Stimulated activated CD4-positive, alpha-beta T cell treated with anti-CD3 and anti-CD28 coated beads, Interleukin-12 subunit alpha, Interleukin-12 subunit beta, amount 100 ng/mL, for 48 hours (primary cell): ENCODE measurements at regions not wholly inside any gene's neighbourhood (a gene's known extent, or its start where the extent isn't known, plus 50 kb on each side); places are given as distances from the start of the nearest gene placed in this dataset.

Experiments used
- DNase-seq, 3 donors: peaks; one replicate each; pipeline ENCODE4 v3.0.0-alpha.2; 2020; ENCODE audit warnings: low read depth in 2 of 3, low spot score in 1 of 3

DNA sequence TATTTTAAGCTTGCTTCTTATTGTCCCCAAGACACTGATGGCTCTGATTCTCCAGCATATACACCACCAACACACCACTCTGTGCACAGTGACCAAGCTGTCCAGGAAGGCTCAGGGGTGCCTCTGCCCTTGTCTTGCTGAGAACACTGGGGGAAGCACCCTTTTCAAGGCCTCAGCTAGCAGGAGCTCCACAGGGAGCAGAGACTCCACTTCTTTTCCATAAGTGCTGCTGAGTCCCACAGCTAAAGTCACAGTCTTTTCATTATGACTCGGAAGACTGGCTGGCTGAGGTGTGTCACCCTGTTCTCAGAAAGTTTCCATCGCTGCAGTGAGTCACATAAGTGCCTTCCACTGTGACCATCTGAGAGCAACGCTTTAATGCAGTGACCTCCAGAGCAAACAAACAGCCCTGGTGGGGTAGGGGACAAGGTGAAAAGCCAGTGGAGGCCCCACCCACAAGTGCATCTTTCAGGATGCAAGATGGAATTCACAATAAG is 226.9 kb upstream of the CHRNA7 start:
- DNase-seq: no peak

DNA sequence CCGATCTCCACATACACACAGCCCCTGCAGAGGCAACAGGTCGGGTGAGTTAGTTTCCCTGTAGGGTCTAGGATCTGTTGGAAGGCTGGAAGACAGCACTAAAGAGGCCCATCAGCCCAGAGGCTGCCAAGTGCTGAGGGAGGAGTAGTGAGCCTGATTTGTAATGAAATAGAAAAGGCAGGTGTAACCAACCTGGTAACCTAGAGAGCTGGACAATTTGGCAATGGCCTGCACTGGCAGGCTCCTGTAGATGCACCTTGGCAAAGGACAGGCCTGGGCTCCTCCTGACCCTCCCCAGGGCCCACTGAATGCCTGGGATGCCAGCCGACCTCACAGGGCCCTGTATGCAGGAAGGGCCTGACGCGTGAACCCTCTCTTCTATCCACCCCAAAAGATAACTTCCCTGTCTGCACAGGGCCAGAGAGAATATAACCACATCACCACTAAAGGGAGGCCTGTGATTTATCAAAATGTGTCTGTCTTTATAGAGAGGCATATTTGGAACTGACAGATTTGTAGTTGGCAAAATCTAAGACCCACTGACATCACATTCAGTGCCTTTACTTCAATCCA is 225.1 kb upstream of the CHRNA7 start:
- DNase-seq: no peak

DNA sequence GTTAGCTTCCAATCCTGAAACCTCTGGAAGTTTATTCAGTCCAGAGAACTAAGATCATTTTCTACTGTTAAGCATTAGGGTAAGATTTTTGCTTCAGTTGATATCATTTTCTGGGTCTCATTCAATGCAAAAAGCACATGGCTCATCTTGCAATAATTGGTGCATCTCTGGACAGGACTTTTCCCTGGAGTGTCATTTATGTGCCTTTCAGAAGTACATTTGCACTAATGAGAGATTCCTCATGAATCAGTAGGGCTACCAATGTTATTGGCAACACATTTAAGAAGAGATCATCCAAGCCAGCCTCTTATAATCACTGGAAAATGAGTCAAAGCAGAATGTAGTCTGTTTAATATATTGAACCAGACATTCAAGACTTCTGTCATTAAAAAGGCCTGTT is 224.2 kb upstream of the CHRNA7 start:
- no peak for DNase-seq

DNA sequence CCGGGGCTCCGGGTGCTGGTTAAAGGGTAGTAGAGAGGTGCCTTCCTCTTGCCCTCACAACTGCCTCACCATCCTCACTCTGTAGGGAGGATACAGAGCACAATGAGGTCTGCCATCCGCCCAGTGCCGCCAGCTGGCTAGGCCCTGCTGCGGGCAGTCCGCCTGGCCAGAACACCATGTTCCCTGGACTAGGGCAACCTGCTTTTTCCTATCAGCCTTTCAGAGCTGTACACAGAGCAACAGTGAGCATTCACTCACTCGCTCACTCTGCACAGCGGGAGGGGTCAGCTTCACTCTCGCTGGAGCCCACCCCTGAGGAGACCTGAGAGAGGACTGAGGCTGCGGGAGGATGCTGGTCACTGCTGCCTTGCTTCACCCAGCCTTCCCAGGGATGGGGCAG is 218.7 kb upstream of the CHRNA7 start:
- DNase-seq: no peak

DNA sequence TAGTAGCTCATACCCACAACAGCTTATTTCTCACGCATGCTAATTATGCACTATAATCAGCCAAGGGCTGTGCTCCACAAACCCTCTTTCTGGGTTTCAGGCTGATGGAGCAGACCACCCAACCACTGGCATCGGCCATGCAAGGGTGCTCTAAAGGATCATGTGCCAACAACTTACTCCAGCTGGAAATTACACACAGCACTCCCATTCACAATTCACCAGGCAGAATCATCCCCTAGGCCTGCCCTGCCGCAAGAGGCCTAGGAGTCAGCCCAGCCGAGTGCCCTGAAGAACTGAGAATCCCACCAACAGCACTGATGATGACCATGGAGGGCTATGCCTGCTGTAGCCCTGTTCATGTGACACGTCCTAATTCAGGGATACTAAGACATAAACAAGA is 216.2 kb upstream of the CHRNA7 start:
- no peak for DNase-seq

DNA sequence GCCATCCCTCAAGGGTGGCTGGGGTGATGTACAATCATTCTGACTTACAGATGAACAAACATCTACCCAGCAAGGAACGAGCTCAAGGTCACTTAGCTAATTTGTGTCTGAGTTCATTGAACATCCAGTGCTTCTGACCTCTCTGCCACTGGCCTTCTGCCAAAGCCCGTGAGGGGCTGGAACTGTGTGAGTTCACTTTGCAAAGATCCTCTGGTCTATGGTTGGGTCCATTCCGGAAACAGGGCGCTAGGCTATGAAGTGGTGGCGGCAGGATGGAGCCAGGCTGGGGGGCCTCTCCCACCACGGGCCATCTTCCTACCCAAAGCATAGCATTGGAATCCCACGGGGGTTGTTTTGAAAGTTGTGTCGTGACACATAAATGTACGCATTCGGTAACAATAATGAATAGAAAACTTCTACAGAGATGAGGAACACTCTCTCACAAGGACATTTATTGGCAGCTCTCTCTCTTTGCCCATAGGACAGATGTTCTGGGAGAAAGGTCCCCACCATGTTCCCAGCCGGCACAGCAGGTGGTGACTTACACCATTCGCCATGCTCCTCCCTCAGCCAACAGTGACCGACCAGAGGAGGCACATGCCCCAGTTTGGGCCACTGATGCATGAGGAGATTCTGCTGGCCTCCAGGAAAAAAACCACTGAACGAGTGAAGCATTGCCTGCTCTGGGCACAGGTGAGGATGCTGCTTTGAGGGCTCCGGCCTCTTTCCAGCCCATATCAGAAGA is 214.7 kb upstream of the CHRNA7 start:
- DNase-seq: no peak

DNA sequence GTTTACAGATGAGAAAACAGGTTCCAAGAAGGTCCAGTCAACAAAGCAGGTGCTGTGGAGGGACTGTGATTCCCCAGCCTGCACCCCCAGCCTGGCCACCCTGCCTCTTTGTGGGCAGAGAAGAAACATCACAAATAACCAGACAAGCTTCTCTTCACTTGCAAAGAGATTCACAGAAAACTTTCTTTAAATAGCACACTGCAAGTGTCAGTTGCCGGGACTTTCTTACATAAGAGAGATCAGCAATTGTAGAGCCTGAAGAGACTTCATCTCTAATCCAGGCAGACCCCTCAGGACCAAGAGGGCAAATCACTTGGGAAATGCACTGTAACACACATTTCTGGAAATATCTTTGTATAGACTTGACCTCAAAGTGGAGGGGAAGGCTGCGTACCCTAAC is 207.9 kb upstream of the CHRNA7 start:
- no peak for DNase-seq

DNA sequence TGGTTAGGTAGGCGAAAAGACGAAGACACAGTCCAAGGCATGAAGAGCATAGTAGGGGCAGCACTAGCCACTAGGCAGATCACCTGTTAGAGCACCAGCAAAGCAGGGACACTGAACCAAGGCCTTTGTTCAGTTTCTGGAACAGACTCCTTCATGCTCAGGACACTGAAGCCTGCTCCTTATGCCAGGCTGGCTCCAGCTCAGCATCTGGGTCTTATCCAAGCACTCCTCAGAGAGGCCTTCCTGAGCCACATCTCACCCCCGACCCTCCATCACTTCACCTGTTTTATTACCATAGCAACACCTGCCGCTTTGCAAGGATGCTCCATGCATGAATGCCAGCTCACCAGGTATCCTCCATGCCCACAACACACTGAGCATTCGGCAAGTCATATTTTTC is 206.3 kb upstream of the CHRNA7 start:
- no peak for DNase-seq

DNA sequence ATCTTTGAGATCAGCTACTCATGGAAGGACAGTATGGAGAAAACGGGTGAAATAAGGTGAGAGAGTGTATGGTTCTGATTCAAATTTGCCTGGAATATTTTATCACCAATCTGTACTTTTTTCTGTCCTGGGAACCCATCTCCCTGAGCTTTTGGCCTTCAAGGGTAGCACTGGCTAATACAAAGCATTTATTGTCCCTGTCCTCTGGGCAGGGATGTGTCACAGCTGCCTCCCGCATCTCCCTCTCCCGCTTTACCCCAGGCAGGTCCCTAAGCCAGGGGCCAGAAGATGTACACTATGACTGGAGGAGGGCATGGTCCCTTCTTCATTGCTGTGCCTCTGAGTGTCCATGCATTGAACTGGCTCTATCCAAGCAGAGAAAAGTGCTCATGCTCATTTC is 201.7 kb upstream of the CHRNA7 start:
- no peak for DNase-seq

DNA sequence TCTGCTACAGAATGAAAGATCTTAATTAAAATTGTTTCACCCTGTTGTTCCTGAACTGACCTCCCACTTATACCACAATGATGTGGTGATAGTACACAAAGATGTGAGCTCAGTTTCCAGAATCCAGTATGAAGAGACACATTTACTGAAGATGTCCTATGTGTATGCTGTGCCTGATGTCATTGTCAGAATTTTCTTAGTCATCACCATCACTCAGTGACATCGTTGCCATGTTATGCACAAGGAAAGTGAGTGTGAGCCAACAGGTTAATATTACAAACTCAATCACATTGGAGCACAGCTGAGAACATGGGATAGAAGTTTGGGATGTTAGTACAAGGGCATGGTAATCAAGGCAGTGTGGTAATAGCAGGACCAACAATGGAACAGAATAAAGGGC is 199.7 kb upstream of the CHRNA7 start:
- no peak for DNase-seq

DNA sequence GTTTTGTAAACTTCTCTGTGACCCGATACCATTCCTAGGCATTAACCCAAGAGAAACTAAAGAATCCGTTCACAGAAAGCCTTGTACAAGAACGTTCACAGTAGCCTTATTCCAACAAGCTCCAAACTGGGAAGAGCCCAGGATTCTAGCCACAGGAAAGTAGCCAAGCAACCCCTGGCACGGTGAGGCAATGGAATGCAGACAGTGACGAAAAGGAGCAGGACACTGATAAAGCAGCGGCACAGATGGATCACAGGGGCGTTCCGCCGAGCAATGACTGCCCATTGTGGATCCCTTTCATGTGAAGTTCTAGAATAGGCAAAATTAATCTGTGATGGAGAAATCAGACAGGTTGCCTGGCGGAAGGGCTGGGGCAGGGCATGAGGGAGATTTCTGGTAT is 198.7 kb upstream of the CHRNA7 start:
- no peak for DNase-seq

DNA sequence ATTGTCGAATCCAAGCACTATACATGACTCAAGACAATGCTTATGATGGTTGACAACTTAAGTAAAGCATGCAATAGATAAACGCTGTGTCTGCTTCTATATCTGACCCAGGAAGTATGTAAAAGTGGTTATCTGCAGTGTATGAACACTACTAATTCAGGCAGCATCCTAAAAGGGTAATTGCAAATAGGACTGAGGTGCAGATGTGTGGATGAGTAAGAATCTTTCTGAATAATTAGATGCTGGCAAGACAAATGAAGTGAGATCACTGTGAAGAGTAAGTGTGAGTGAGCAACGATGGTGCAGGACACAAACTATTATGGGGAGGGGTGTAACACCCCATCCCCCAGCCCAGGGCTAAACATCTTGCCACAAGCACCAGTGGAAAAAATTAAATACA is 195.7 kb upstream of the CHRNA7 start:
- DNase-seq: no peak

DNA sequence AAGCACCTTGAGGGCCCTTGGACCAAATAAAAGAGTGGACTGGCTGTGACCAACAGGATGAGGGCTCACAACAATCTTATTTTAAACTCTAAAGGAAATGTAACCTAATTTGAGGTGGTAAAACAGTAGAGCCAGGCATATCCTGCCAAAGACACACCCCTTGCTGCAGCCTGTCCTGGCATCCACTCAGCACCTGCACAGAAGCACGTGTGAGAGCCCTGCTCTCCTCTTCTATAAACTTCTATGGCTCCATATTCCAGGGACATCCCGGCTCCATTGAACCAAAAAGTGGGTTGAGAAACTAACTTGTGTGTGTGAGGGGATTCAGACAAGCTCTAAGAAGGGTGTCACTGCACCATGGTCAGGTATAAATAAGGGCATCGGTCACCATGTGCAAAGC is 190.9 kb upstream of the CHRNA7 start:
- DNase-seq: no peak

DNA sequence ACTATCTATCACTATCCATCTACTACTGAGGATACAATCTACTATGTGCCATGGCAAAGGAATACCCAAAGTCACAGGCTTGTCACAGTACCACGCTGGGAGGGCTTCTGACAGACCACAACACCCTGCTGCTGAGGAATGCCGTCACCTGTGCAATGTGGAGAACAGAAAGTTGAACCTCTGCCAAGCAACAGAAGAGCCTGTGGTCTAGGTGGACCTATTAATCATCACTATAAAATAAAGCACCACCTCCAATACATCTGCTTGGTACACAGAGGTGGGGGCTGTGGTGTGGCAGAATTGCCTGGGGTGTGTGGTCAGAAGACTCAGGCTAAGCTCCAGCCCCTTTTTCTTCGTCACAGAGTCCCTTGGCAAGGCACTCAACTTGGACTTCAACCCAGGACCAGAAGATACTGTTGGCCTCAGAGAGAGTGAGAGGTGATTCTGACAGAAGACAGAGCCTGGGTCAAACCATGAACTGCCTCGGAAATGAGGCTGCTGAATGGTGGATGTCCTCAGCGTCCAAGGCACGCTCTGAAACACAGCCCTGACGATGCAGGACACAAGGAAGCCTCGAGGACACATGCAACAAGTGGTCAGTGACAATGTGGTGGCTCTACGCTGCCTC is 189.4 kb upstream of the CHRNA7 start:
- DNase-seq: no peak

DNA sequence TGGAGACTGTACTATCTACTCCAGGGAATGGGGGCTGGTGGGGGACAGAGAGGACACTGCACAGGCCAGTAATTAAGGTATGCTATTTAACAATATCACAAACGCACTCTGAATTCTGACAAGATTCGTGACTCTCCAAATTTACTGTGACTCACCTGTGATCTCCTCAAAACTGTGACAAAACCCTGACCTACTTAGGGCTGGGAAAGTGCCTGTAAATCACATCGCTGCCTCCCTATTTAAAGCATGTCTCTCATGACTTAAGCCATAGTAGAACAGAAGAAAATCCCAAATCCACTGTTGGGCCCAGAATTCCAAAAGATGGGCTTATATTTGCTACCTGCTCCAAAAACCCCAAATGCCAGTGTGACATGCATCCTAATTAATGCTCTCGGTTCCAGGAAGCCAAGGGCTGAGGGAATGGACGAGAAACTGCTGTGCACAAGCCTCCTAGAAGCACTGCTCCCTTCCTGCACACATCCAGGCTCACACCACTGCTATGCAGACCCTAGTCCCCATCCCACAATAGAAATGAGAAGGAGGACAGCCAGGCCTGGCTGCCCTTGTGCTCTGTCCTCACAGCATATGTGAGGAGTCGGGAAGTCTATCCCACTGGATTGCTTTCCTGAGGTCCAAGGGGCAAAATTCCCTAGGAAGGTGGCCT is 187.7 kb upstream of the CHRNA7 start:
- DNase-seq: no peak

DNA sequence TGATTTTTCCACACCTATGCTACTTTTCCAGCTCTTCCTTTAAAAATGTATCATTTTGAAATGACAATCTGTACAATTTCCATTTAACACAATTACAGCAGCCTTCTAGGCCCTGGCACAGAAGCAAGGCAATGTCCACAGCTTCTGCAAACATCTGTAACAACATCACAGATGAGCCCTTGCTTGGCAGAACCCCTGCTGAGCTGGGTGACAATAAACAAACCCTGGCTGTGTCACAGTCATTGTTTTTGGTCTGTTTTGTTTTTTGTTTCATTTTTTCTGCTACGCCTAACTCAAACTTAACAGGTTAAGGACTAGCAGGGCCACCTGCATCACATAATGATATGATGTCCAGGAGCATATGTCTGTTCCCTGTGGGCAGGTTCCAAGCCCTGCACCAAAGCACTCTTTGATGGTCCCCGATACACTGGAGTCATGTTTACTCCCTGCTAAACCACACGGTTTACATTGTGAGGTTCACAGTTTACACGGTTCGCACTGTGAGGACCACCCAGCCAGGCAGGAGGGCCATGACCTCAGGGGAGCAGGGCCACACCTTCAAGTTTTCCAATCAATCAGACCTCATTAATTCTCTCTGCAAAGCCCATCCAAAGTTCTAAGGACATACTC is 186.8 kb upstream of the CHRNA7 start:
- DNase-seq: no peak

DNA sequence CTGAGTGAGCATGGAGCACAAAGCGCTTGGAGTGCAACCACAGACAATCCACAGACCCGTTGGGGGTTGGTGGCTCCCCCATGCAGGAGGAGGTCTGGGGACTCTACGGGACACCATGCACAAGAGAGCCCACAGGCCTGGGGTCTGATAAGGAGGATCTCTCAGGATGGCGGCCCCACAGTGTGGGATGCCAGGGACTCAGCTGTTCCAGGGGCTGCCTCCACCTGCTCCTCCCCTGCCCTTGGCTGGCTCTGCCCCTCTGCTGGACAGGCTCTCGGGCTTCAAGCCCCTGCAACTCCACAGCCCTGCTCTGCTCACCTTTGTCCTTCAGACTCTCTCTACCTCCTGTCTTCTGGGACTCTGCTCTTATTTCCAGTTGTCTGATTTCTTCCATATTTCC is 184.5 kb upstream of the CHRNA7 start:
- no peak for DNase-seq

DNA sequence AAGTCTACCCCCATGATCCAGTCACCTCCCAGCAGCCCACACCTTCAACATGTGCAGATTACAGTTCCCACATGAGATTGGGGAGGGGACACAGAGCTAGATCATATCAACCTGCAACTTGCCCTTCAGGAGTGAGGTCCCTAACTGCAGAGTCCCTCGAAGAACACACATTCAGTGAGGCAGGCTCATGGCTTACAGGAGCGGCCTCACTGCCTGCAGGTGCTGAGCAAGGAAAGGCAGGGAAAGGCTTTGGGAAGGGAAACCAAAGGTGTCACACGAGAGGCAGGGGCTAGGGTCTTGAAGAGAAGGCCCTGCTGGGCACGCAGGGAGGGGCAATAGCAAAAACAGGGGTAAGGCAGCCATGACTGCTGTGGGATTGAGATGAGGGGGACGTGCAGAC is 182.4 kb upstream of the CHRNA7 start:
- DNase-seq: no peak

DNA sequence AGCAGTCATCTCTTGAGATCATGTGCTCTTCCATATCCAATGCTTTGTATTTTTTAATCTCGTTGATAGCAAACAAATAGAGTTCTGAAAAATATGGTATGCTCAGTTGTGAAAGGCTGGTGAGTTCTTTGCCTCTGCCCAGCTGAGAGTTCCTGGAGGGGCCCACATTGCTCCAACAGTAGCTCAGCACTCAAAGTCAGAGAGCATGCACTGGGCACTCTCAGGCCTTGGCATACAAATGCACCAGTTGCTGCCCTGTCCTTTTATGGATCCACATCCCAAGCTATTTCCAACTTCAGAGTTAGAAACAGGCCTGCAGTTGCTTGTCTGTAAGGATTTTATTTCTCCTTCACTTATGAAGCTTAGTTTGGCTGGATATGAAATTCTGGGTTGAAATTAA is 181.7 kb upstream of the CHRNA7 start:
- no peak for DNase-seq

DNA sequence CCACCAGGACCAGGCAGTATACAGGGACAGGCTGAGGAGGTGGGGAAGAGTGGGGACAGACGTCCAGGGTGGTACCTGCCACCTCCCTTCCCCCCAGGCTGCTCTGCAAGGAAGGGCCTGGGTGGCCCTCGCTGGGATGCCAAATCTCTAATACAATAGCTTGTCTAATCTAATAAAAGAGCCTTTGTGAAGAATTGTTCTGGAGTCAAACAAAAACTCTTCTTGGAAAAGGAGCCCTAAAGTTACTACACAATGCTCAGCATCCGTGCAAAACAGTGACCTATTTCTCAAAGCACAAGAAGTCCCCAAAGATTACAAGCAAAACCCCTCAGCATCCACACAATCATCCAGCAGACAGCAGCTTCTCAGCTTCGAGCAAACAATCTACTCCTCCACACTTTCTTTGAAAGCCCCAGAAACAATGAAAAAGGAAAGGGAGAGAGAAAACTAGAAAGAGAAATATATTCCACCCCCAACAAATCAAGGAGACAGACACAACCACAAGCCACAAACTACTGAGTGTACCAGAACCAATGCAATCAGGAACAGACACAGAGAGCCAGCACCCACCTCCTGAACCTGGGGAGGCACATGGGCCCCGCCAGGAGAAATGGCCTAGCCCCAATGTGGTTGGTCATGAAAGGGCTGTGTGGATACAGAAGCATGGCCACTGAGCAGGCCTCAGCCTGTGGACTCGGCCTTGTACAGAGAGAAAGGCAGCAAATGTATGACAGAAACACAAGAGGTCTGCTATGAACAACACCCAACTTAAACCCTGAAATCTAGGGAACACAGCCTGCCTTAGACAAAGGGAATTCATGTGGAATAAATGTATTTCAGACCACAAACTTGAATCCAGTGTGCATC is 177.1 kb upstream of the CHRNA7 start:
- no peak for DNase-seq

DNA sequence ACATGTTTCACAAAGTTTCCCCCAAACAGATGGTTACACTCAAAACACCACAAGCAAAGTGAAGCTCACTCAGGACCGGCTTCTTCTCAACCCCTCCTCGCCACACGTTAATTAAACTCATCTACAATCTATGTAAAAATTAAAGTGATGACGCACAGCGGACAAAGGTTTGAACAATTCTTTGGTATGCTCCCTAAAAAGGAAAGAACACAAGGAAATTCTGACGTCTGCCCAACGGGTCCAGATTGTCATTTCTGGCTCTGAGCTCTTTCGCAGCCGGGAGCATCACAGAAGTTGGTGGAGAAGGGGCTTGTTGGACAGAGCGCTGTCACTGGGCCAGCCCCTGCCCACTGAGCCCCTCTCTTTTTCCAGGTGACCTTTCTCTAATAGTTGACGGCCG is 173.7 kb upstream of the CHRNA7 start:
- no peak for DNase-seq
